ENCODE measurements at regions not wholly inside any gene's neighbourhood (a gene's known extent, or its start where the extent isn't known, plus 50 kb on each side); places are given as distances from the start of the nearest gene placed in this dataset.

GRCh38 chr14:59132796-59133494 lies 55.5 kb upstream of the DAAM1 start:
- 87% methylated on average over 3 of the region's 3 CpGs; no CpG with 5 or more reads in 1 of the 2 experiments for WGBS, 2 experiments (ENCODE audit: extremely low coverage in 1 of 2, insufficient coverage in 1 of 2, insufficient read length in 1 of 2, insufficient replicate concordance in 2 of 2, low coverage in 1 of 2, low lambda C conversion rate in 2 of 2, missing lambda C conversion rate in 1 of 2)
- no peak overlapping the region for H4K91ac ChIP-seq (replicated peaks; ENCODE audit: insufficient read length, low read length)
- TF ChIP-seq RAD21 (IDR thresholded peaks at IDR 0.05 in 1 of 2, conservative IDR thresholded peaks at IDR 0.05 in 1 of 2; ENCODE audit: low read depth in 2 of 2, low read length in 2 of 2) (peak; percentile 53 to 61), CTBP2 (IDR thresholded peaks at IDR 0.05; ENCODE audit: borderline replicate concordance, insufficient read depth, insufficient read length, low read length) (no peak), ZNF274 (IDR thresholded peaks at IDR 0.05; ENCODE audit: borderline replicate concordance, extremely low read depth, low read length) (no peak), CREB1 (IDR thresholded peaks at IDR 0.05) (no peak), GABPA (IDR thresholded peaks at IDR 0.05; ENCODE audit: borderline replicate concordance, insufficient read depth, low read length) (no peak), KDM4A (IDR thresholded peaks at IDR 0.05; ENCODE audit: low read depth, low read length, severe bottlenecking) (no peak), PHF8 (conservative IDR thresholded peaks at IDR 0.05; ENCODE audit: low read depth, low read length) (no peak), CTCF (IDR thresholded peaks at IDR 0.05; ENCODE audit: control extremely low read depth in 1 of 3, insufficient read depth in 1 of 3, low read depth in 1 of 3, low read length in 3 of 3) (peak; percentile 13 to 39 (median 14); a peak in 3 of 4 replicates), SIX5 (IDR thresholded peaks at IDR 0.05; ENCODE audit: low read depth, low read length) (no peak), FOSL1 (IDR thresholded peaks at IDR 0.05; ENCODE audit: insufficient read depth, low read depth, low read length) (no peak)

More at GRCh38 chr14:59132796-59133494, 55.5 kb upstream of the DAAM1 start:
- Histone ChIP-seq H3K4me3 (ENCODE audit: extremely low read depth in 1 of 4, insufficient read depth in 2 of 4, low read depth in 3 of 4, low read length in 4 of 4) (no peak overlapping the region), H3K27me3 (replicated peaks in 1 of 4; ENCODE audit: control insufficient read depth in 3 of 4, extremely low read depth in 1 of 4, insufficient read depth in 3 of 4, low read length in 3 of 4) (no peaks in the 10 kb centered on the region), H4K20me1 (replicated peaks in 1 of 2; ENCODE audit: control insufficient read depth in 1 of 2, insufficient read depth in 2 of 2, low read length in 2 of 2) (no peaks in the 10 kb centered on the region), H3K36me3 (ENCODE audit: control insufficient read depth in 2 of 4, insufficient read depth in 4 of 4, low read length in 3 of 4) (no peaks in the 10 kb centered on the region), H3K14ac (ENCODE audit: insufficient read length) (no peak overlapping the region), H2BK5ac (ENCODE audit: low read depth, low read length) (no peak overlapping the region), H3K27ac (ENCODE audit: low read depth, low read length) (no peak overlapping the region), H3K23me2 (ENCODE audit: low read depth, low read length) (no peaks in the 10 kb centered on the region), H3K23ac (ENCODE audit: insufficient read length) (no peak overlapping the region), H3K4ac (replicated peaks; ENCODE audit: insufficient read length, low read depth, low read length) (no peak overlapping the region), H2AFZ (ENCODE audit: low read length) (no peak overlapping the region), H3K9ac (replicated peaks in 1 of 4; ENCODE audit: extremely low read depth in 1 of 4, low read depth in 3 of 4, low read length in 3 of 4) (no peak overlapping the region), H4K5ac (ENCODE audit: insufficient read length, low read depth, low read length) (no peak overlapping the region), H2BK12ac (ENCODE audit: low read depth, low read length) (no peak overlapping the region), H3K79me2 (ENCODE audit: control insufficient read depth in 1 of 2, insufficient read depth in 2 of 2, low read length in 2 of 2) (no peaks in the 10 kb centered on the region), H3K9me3 (ENCODE audit: insufficient read depth in 2 of 2, low read depth in 1 of 2, low read length in 1 of 2) (no peaks in the 10 kb centered on the region), H2BK15ac (ENCODE audit: low read length) (no peak overlapping the region), H3K4me1 (replicated peaks in 1 of 4; ENCODE audit: control insufficient read depth in 3 of 4, insufficient read depth in 4 of 4, low read length in 3 of 4) (no peaks in the 10 kb centered on the region), H2BK20ac (ENCODE audit: low read length) (no peak overlapping the region), H2AK5ac (ENCODE audit: low read depth, low read length) (no peak overlapping the region), H3K56ac (replicated peaks; ENCODE audit: insufficient read length, low read depth, low read length) (no peak overlapping the region), H3K18ac (ENCODE audit: extremely low read depth, low read length) (no peak overlapping the region), H3K4me2 (ENCODE audit: insufficient read depth in 1 of 2, low read depth in 2 of 2, low read length in 2 of 2) (no peak overlapping the region), H2BK120ac (replicated peaks; ENCODE audit: low read depth, low read length) (no peak overlapping the region), H4K8ac (ENCODE audit: extremely low read depth, insufficient read depth, low read length) (no peak overlapping the region), H3K79me1 (ENCODE audit: low read depth, low read length) (no peaks in the 10 kb centered on the region)
- peak; percentile 28 for FAIRE-seq
- CTCF ChIA-PET (ENCODE audit: partially characterized antibody): interaction anchor here (0.9 to 2.6 kb wide), 14 partner anchors 8 to 314 kb away, joined by 3 to 21 read pairs (median 4); partner anchors contain the start of gene DAAM1
- POLR2A ChIA-PET (ENCODE audit: partially characterized antibody): no interaction called here
- DNase-seq (ENCODE audit: low read depth in 1 of 2, low spot score in 2 of 2): no peak
